ENCODE measurements at regions not wholly inside any gene's neighbourhood (a gene's known extent, or its start where the extent isn't known, plus 50 kb on each side); places are given as distances from the start of the nearest gene placed in this dataset.

- Histone ChIP-seq H3K9ac (ENCODE audit: low read depth, low read length) (no peak overlapping the region), H3K4me1 (ENCODE audit: insufficient read depth, low read length) (no peaks in the 10 kb centered on the region), H3K27me3 (ENCODE audit: insufficient read depth, low read length) (no peaks in the 10 kb centered on the region), H3K27ac (ENCODE audit: low read length) (no peak overlapping the region), H3K4me3 (ENCODE audit: low read length) (no peak overlapping the region), H3K9me3 (ENCODE audit: insufficient read depth, low read depth, low read length) (no peaks in the 10 kb centered on the region), H3K36me3 (ENCODE audit: insufficient read depth, low read depth, low read length) (no peaks in the 10 kb centered on the region)
These were observed 542.7 kb upstream of the RAB6C start for GRCh38 chr2:129436809-129437208.

GRCh38 chr2:129437725-129438124 is 541.7 kb upstream of the RAB6C start:
- H3K9ac ChIP-seq (ENCODE audit: low read depth, low read length) = no peak overlapping the region
- no peak overlapping the region for H3K27ac ChIP-seq (ENCODE audit: low read length)
- no peak overlapping the region for H3K4me3 ChIP-seq (ENCODE audit: low read length)
- no peaks in the 10 kb centered on the region for H3K27me3 ChIP-seq (ENCODE audit: insufficient read depth, low read length)
- no peaks in the 10 kb centered on the region for H3K36me3 ChIP-seq (ENCODE audit: insufficient read depth, low read depth, low read length)
- H3K4me1 ChIP-seq (ENCODE audit: insufficient read depth, low read length) = no peaks in the 10 kb centered on the region
- H3K9me3 ChIP-seq (ENCODE audit: insufficient read depth, low read depth, low read length) = no peaks in the 10 kb centered on the region

GRCh38 chr2:129438501-129439057 is 540.9 kb upstream of the RAB6C start:
- no peaks in the 10 kb centered on the region for H3K9me3 ChIP-seq (ENCODE audit: insufficient read depth, low read depth, low read length)
- H3K4me3 ChIP-seq (ENCODE audit: low read length) = no peak overlapping the region
- H3K27me3 ChIP-seq (ENCODE audit: insufficient read depth, low read length) = no peaks in the 10 kb centered on the region
- no peak overlapping the region for H3K27ac ChIP-seq (ENCODE audit: low read length)
- no peaks in the 10 kb centered on the region for H3K36me3 ChIP-seq (ENCODE audit: insufficient read depth, low read depth, low read length)
- no peak overlapping the region for H3K9ac ChIP-seq (ENCODE audit: low read depth, low read length)
- no peaks in the 10 kb centered on the region for H3K4me1 ChIP-seq (ENCODE audit: insufficient read depth, low read length)

- H3K9me3 ChIP-seq (ENCODE audit: insufficient read depth, low read depth, low read length) = no peaks in the 10 kb centered on the region
- no peak overlapping the region for H3K27ac ChIP-seq (ENCODE audit: low read length)
- H3K4me1 ChIP-seq (ENCODE audit: insufficient read depth, low read length) = no peaks in the 10 kb centered on the region
- H3K4me3 ChIP-seq (ENCODE audit: low read length) = no peak overlapping the region
- H3K27me3 ChIP-seq (ENCODE audit: insufficient read depth, low read length) = no peaks in the 10 kb centered on the region
- no peak overlapping the region for H3K9ac ChIP-seq (ENCODE audit: low read depth, low read length)
- no peaks in the 10 kb centered on the region for H3K36me3 ChIP-seq (ENCODE audit: insufficient read depth, low read depth, low read length)
These were observed 539.8 kb upstream of the RAB6C start for GRCh38 chr2:129439406-129440302.

- H3K36me3 ChIP-seq (ENCODE audit: insufficient read depth, low read depth, low read length) = no peaks in the 10 kb centered on the region
- H3K4me1 ChIP-seq (ENCODE audit: insufficient read depth, low read length) = no peaks in the 10 kb centered on the region
- H3K27ac ChIP-seq (ENCODE audit: low read length) = no peak overlapping the region
- no peaks in the 10 kb centered on the region for H3K9me3 ChIP-seq (ENCODE audit: insufficient read depth, low read depth, low read length)
- no peaks in the 10 kb centered on the region for H3K27me3 ChIP-seq (ENCODE audit: insufficient read depth, low read length)
- no peak overlapping the region for H3K9ac ChIP-seq (ENCODE audit: low read depth, low read length)
- H3K4me3 ChIP-seq (ENCODE audit: low read length) = no peak overlapping the region
These were observed 537.9 kb upstream of the RAB6C start for GRCh38 chr2:129441610-129442009.

- Histone ChIP-seq H3K4me3 (ENCODE audit: low read length) (no peak overlapping the region), H3K27me3 (ENCODE audit: insufficient read depth, low read length) (no peaks in the 10 kb centered on the region), H3K4me1 (ENCODE audit: insufficient read depth, low read length) (no peaks in the 10 kb centered on the region)
These were observed 536.1 kb upstream of the RAB6C start for GRCh38 chr2:129443235-129443864.

GRCh38 chr2:129443865-129444739 is 535.4 kb upstream of the RAB6C start:
- Histone ChIP-seq H3K9ac (ENCODE audit: low read depth, low read length) (no peak overlapping the region), H3K4me3 (ENCODE audit: low read length) (no peak overlapping the region), H3K27me3 (ENCODE audit: insufficient read depth, low read length) (no peaks in the 10 kb centered on the region), H3K4me1 (ENCODE audit: insufficient read depth, low read length) (no peaks in the 10 kb centered on the region), H3K9me3 (ENCODE audit: insufficient read depth, low read depth, low read length) (no peaks in the 10 kb centered on the region), H3K36me3 (ENCODE audit: insufficient read depth, low read depth, low read length) (no peaks in the 10 kb centered on the region), H3K27ac (ENCODE audit: low read length) (no peak overlapping the region)

More at GRCh38 chr2:129443235-129443864, 536.1 kb upstream of the RAB6C start:
- Histone ChIP-seq H3K9me3 (ENCODE audit: insufficient read depth, low read depth, low read length) (no peaks in the 10 kb centered on the region), H3K36me3 (ENCODE audit: insufficient read depth, low read depth, low read length) (no peaks in the 10 kb centered on the region), H3K9ac (ENCODE audit: low read depth, low read length) (no peak overlapping the region), H3K27ac (ENCODE audit: low read length) (no peak overlapping the region)

- H3K36me3 ChIP-seq (ENCODE audit: insufficient read depth, low read depth, low read length) = no peaks in the 10 kb centered on the region
- no peaks in the 10 kb centered on the region for H3K4me1 ChIP-seq (ENCODE audit: insufficient read depth, low read length)
- H3K27ac ChIP-seq (ENCODE audit: low read length) = no peak overlapping the region
- H3K4me3 ChIP-seq (ENCODE audit: low read length) = no peak overlapping the region
- no peak overlapping the region for H3K9ac ChIP-seq (ENCODE audit: low read depth, low read length)
- H3K27me3 ChIP-seq (ENCODE audit: insufficient read depth, low read length) = no peaks in the 10 kb centered on the region
- no peaks in the 10 kb centered on the region for H3K9me3 ChIP-seq (ENCODE audit: insufficient read depth, low read depth, low read length)
These were observed 534.7 kb upstream of the RAB6C start for GRCh38 chr2:129444751-129445150.

GRCh38 chr2:129456691-129457090 is 522.8 kb upstream of the RAB6C start:
- no peaks in the 10 kb centered on the region for H3K9me3 ChIP-seq (ENCODE audit: insufficient read depth, low read depth, low read length)
- H3K4me3 ChIP-seq (ENCODE audit: low read length) = no peak overlapping the region
- H3K27ac ChIP-seq (ENCODE audit: low read length) = no peak overlapping the region
- no peaks in the 10 kb centered on the region for H3K4me1 ChIP-seq (ENCODE audit: insufficient read depth, low read length)
- H3K36me3 ChIP-seq (ENCODE audit: insufficient read depth, low read depth, low read length) = no peaks in the 10 kb centered on the region
- no peaks in the 10 kb centered on the region for H3K27me3 ChIP-seq (ENCODE audit: insufficient read depth, low read length)
- H3K9ac ChIP-seq (ENCODE audit: low read depth, low read length) = no peak overlapping the region

GRCh38 chr2:129457277-129457818 is 522.1 kb upstream of the RAB6C start:
- Histone ChIP-seq H3K9ac (ENCODE audit: low read depth, low read length) (no peak overlapping the region), H3K27me3 (ENCODE audit: insufficient read depth, low read length) (no peaks in the 10 kb centered on the region), H3K4me3 (ENCODE audit: low read length) (no peak overlapping the region), H3K9me3 (ENCODE audit: insufficient read depth, low read depth, low read length) (no peaks in the 10 kb centered on the region), H3K27ac (ENCODE audit: low read length) (no peak overlapping the region), H3K36me3 (ENCODE audit: insufficient read depth, low read depth, low read length) (no peaks in the 10 kb centered on the region), H3K4me1 (ENCODE audit: insufficient read depth, low read length) (no peaks in the 10 kb centered on the region)

- H3K27me3 ChIP-seq (ENCODE audit: insufficient read depth, low read length) = no peaks in the 10 kb centered on the region
- H3K36me3 ChIP-seq (ENCODE audit: insufficient read depth, low read depth, low read length) = no peaks in the 10 kb centered on the region
These were observed 521.5 kb upstream of the RAB6C start for GRCh38 chr2:129458006-129458405.

More at GRCh38 chr2:129458006-129458405, 521.5 kb upstream of the RAB6C start:
- Histone ChIP-seq H3K9ac (ENCODE audit: low read depth, low read length) (no peak overlapping the region), H3K9me3 (ENCODE audit: insufficient read depth, low read depth, low read length) (no peaks in the 10 kb centered on the region), H3K4me3 (ENCODE audit: low read length) (no peak overlapping the region), H3K4me1 (ENCODE audit: insufficient read depth, low read length) (no peaks in the 10 kb centered on the region), H3K27ac (ENCODE audit: low read length) (no peak overlapping the region)
